Tibial nerve (tissue), 4 donors: ENCODE measurements at regions not wholly inside any gene's neighbourhood (a gene's known extent, or its start where the extent isn't known, plus 50 kb on each side); places are given as distances from the start of the nearest gene placed in this dataset.

Source experiments
- DNase-seq, 2 donors: peaks; one replicate each; pipeline ENCODE4 v3.0.0-alpha.2; 2019; ENCODE audit warnings: low spot score in 2 of 2
- H3K27ac ChIP-seq, 4 donors: fragments of 200-600 bp; sonication (generic) in 3 of 4; one replicate each; pipeline ENCODE4 v1.5.1; 2017 to 2019; ENCODE audit warnings: mild to moderate bottlenecking in 1 of 4
- H3K27me3 ChIP-seq, 2 donors: fragments of 200-600 bp; sonication (generic) in 1 of 2; one replicate each; pipeline versions ENCODE4 v1.5.1 to v1.6.0; 2017 to 2019
- H3K36me3 ChIP-seq, 3 donors: fragments of 200-600 bp; sonication (generic); one replicate each; pipeline ENCODE4 v1.5.1; 2018 to 2019
- H3K4me1 ChIP-seq, 4 donors: fragments of 200-600 bp; sonication (generic) in 3 of 4; one replicate each; pipeline ENCODE4 v1.5.1; 2017 to 2019
- H3K4me3 ChIP-seq, 4 donors: fragments of 200-600 bp; sonication (generic) in 3 of 4; one replicate each; pipeline ENCODE4 v1.5.1; 2017 to 2019; ENCODE audit warnings: mild to moderate bottlenecking in 1 of 4, moderate library complexity in 1 of 4
- H3K9me3 ChIP-seq, 4 donors: fragments of 200-600 bp; sonication (generic) in 3 of 4; one replicate each; pipeline ENCODE4 v1.5.1; 2017 to 2019
- EP300 ChIP-seq, 2 donors: sonication (generic); formaldehyde crosslinking; IDR thresholded peaks; one replicate each; pipeline ENCODE4 v1.6.1; 2017; ENCODE audit warnings: antibody characterized with exemption in 2 of 2, mild to moderate bottlenecking in 1 of 2
- POLR2A ChIP-seq, 2 donors: fragments of 450-650 bp; IDR thresholded peaks; one replicate each; pipeline ENCODE4 v1.6.1; 2017; ENCODE audit warnings: antibody characterized with exemption in 2 of 2, mild to moderate bottlenecking in 2 of 2, moderate library complexity in 2 of 2
- WGBS, 2 donors: methylation state at CpG; one replicate each; pipeline ENCODE4 v1.1.5; 2018; 5-methylcytosine and 5-hydroxymethylcytosine counted together
- TF ChIP-seq, protein P1 (sequence below), 5 experiments: fragments of 200-600 bp in 3 of 5; fragments of 450-650 bp in 2 of 5; sonication (generic) in 3 of 5; IDR thresholded peaks; one replicate each; pipeline ENCODE4 v1.5.1; 2016 to 2019; ENCODE audit warnings: antibody characterized with exemption in 5 of 5, mild to moderate bottlenecking in 3 of 5, moderate library complexity in 2 of 5

DNA sequence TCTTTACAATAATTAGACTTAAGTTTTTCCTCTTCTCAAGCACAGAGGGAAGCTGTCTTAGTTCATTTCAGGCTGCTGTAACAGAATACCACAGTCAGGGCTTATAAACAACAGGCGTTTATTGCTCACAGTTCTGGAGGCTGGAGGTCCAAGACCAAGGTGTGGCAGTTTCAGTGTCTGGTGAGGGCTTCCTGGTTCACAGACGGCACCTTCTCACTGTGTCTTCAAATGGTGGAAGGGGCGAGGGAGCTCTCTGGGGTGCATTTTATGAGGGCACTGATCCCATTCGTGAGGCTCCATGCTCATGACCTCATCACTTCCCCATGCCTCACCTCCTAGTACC lies 115.7 kb upstream of the MXRA5 start:
- Histone ChIP-seq H3K36me3 (no peaks in the 10 kb centered on the region), H3K9me3 (no peaks in the 10 kb centered on the region), H3K27me3 (no peaks in the 10 kb centered on the region), H3K27ac (no peak overlapping the region), H3K4me1 (no peaks in the 10 kb centered on the region), H3K4me3 (no peak overlapping the region)
- DNase-seq: no peak
- TF ChIP-seq POLR2A (IDR thresholded peaks at IDR 0.05) (no peak), EP300 (IDR thresholded peaks at IDR 0.05) (no peak)
- TF ChIP-seq, protein P1, sequence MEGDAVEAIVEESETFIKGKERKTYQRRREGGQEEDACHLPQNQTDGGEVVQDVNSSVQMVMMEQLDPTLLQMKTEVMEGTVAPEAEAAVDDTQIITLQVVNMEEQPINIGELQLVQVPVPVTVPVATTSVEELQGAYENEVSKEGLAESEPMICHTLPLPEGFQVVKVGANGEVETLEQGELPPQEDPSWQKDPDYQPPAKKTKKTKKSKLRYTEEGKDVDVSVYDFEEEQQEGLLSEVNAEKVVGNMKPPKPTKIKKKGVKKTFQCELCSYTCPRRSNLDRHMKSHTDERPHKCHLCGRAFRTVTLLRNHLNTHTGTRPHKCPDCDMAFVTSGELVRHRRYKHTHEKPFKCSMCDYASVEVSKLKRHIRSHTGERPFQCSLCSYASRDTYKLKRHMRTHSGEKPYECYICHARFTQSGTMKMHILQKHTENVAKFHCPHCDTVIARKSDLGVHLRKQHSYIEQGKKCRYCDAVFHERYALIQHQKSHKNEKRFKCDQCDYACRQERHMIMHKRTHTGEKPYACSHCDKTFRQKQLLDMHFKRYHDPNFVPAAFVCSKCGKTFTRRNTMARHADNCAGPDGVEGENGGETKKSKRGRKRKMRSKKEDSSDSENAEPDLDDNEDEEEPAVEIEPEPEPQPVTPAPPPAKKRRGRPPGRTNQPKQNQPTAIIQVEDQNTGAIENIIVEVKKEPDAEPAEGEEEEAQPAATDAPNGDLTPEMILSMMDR (IDR thresholded peaks at IDR 0.05): no peak
- 64 to 65% methylated on average over 4 of the region's 4 CpGs for WGBS, 2 donors

DNA sequence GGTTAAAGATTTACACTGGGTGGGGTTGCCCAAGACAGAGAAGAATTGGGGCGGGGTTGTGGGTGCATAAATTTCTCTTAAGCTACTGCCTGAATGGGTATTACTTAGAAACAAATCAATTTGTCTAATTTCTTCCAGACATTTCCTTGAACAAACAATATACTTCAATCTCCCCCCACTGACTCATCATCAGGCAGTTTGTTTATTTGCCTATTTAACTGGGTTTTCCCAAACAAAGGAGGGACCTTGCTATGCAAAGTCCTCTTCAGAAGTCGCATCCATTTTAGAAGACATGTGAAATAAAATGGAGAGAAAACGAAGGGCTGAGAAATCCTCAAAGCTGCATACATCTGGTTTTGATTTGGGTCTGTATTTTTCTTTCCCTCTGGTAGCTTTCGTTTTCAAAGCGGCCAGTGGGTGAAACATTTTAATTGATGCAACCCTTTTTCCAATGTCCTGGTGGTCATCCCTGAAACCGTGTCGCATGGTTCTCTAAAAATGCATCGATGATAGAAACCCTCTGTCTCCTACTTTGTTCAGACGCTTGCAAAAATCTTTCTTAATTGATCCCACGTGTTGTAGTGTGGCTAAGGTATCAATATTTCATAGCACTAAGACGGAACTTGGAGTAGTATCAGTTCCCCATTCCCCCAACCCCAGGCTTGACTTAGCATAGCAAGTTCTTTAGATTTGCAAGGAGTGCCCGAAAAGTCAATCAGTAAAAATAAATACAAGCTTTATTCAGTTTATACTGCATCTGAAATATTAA lies 115.1 kb upstream of the MXRA5 start:
- Histone ChIP-seq H3K27me3 (no peaks in the 10 kb centered on the region), H3K9me3 (no peaks in the 10 kb centered on the region), H3K27ac (no peak overlapping the region), H3K36me3 (no peaks in the 10 kb centered on the region), H3K4me1 (no peaks in the 10 kb centered on the region), H3K4me3 (no peak overlapping the region)
- 54 to 60% methylated on average over 12 of the region's 12 CpGs for WGBS, 2 donors
- DNase-seq: no peak
- TF ChIP-seq EP300 (IDR thresholded peaks at IDR 0.05) (no peak), POLR2A (IDR thresholded peaks at IDR 0.05) (no peak)
- TF ChIP-seq, protein P1 (IDR thresholded peaks at IDR 0.05): no peak

DNA sequence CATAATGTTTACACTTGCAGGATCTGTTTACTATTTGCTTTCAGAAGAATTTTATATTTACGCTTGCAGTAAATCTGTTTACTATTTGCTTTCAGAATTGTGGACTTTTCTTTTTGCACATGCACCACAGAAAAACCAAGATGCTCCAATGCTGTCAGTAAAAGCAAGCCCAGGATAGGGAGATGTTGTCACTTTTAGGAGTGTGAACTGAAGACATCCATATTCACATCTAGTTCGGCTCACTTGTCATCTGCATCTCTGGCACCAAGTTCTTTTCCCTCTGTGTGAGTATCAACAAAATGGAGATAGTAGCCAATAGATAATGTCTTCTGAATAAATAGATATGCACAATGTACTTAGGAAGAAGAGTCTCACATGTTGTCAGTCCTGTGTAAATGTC lies 109.3 kb upstream of the MXRA5 start:
- no peaks in the 10 kb centered on the region for H3K4me1 ChIP-seq
- H3K27me3 ChIP-seq: no peaks in the 10 kb centered on the region
- TF ChIP-seq, protein P1 (IDR thresholded peaks at IDR 0.05): no peak
- TF ChIP-seq EP300 (IDR thresholded peaks at IDR 0.05) (no peak), POLR2A (IDR thresholded peaks at IDR 0.05) (no peak)
- H3K27ac ChIP-seq: no peak overlapping the region
- H3K9me3 ChIP-seq: no peaks in the 10 kb centered on the region
- no peak overlapping the region for H3K4me3 ChIP-seq
- no peaks in the 10 kb centered on the region for H3K36me3 ChIP-seq
- WGBS, 2 donors: 90 to 91% methylated on average over 2 of the region's 2 CpGs
- DNase-seq: no peak

DNA sequence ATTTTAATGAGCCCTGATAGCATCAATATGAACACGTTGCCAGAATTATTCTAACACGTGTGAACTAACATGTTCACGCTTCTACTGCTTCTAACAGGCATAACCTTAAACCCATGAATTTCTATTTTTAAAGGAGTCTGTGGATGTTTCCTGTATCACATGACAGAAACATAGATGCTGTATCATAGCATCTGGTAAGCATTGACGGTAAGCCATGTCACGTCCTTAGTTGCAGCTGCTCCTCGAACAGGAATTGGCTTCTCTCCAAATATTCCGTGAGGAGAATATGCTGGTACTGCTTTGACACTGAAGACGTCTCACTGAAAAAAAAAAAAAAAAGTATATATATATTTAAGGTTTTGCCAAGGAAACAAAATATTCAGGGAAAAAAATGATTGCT lies 105.1 kb upstream of the MXRA5 start:
- H3K4me1 ChIP-seq: no peaks in the 10 kb centered on the region
- DNase-seq: no peak
- no peaks in the 10 kb centered on the region for H3K36me3 ChIP-seq
- TF ChIP-seq POLR2A (IDR thresholded peaks at IDR 0.05): no peak
- TF ChIP-seq EP300 (IDR thresholded peaks at IDR 0.05): no peak
- TF ChIP-seq, protein P1 (IDR thresholded peaks at IDR 0.05): no peak
- no peaks in the 10 kb centered on the region for H3K27me3 ChIP-seq
- no peak overlapping the region for H3K27ac ChIP-seq
- H3K9me3 ChIP-seq: no peaks in the 10 kb centered on the region
- 47 to 55% methylated on average over 8 of the region's 8 CpGs for WGBS, 2 donors
- no peak overlapping the region for H3K4me3 ChIP-seq

DNA sequence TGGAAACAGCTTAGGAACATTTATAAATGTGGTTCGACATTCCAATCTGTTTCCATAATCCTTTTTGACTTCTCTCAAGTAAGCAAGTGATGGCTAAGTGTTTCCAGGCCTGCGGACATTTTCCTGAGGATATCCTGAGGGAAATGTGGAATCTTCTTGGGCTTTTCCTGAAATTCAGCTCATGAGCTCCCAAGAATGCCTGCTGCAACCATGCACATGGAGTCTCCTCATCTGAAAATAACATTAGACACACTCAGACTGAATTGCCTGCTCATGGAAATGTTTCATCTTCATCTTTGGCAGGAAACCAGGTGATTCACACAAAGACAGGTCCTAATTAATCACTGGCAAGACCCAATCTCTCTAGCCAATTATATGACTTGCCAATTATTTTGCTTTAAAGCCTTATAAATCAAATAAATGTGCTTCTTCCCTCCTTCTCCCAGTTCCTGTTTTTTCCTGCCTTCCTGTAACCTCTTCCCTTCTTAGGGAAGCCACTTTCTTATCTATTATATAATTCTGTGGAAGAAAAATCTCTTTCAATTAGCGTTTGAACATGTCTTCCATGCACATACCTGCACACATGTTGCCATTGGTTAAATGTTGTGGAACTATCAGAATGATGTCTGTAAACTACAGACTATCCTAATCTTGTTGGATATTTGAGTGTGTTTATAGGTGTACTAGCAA lies 104.6 kb upstream of the MXRA5 start:
- Histone ChIP-seq H3K4me1 (no peaks in the 10 kb centered on the region), H3K36me3 (no peaks in the 10 kb centered on the region), H3K27me3 (no peaks in the 10 kb centered on the region), H3K9me3 (no peaks in the 10 kb centered on the region), H3K4me3 (no peak overlapping the region), H3K27ac (no peak overlapping the region)
- TF ChIP-seq, protein P1 (IDR thresholded peaks at IDR 0.05): no peak
- TF ChIP-seq POLR2A (IDR thresholded peaks at IDR 0.05): no peak
- TF ChIP-seq EP300 (IDR thresholded peaks at IDR 0.05): no peak
- 49 to 59% methylated on average over 3 of the region's 3 CpGs for WGBS, 2 donors
- DNase-seq: no peak
